CD4-positive, CD25-positive, alpha-beta regulatory T cell (primary cell): ENCODE measurements at regions not wholly inside any gene's neighbourhood (a gene's known extent, or its start where the extent isn't known, plus 50 kb on each side); places are given as distances from the start of the nearest gene placed in this dataset.

Experiments
- ATAC-seq, 2 donors: fragments of 150-1000 bp; cut with Tn5 transposase; one replicate each; pipeline ENCODE4 v1.10.0; 2021; ENCODE audit warnings: low read depth in 2 of 2, moderate number of reproducible peaks in 2 of 2, moderate library complexity in 1 of 2
- DNase-seq, 3 donors: peaks; one replicate each; pipeline versions ENCODE4 v3.0.0 to v3.0.0-alpha.2; 2012 to 2022; ENCODE audit warnings: mixed read lengths in 1 of 3
- H3K27ac ChIP-seq: one replicate; pipeline ENCODE4 v1.7.0; 2013; ENCODE audit warnings: mild to moderate bottlenecking, low read length; ENCODE audit not compliant: insufficient read depth, poor library complexity, severe bottlenecking
- H3K27me3 ChIP-seq: one replicate; pipeline ENCODE4 v1.7.0; 2013; ENCODE audit warnings: low read length; ENCODE audit not compliant: control insufficient read depth, insufficient read depth
- H3K36me3 ChIP-seq: one replicate; pipeline ENCODE4 v1.7.0; 2013; ENCODE audit warnings: mild to moderate bottlenecking, low read length, moderate library complexity; ENCODE audit not compliant: control insufficient read depth, insufficient read depth
- H3K4me1 ChIP-seq: 2 replicates; pipeline ENCODE4 v1.7.0; 2013; ENCODE audit warnings: mild to moderate bottlenecking, low read length; ENCODE audit not compliant: insufficient read depth, control insufficient read depth, poor library complexity, severe bottlenecking
- H3K4me3 ChIP-seq: one replicate; pipeline ENCODE4 v1.7.0; 2013; ENCODE audit warnings: low read depth, mild to moderate bottlenecking, low read length, moderate library complexity
- H3K9me3 ChIP-seq, 2 experiments: 1 replicate in 1 of 2; 2 replicates in 1 of 2; pipeline ENCODE4 v1.7.0; 2013; ENCODE audit warnings: low read length in 2 of 2, mild to moderate bottlenecking in 1 of 2, moderate library complexity in 1 of 2; ENCODE audit not compliant: control insufficient read depth in 2 of 2
- H3K27ac Mint-ChIP-seq, 3 donors: one replicate each; pipeline ENCODE4 v1.8.0; 2020 to 2022; ENCODE audit warnings: mild to moderate bottlenecking in 3 of 3, mixed read lengths in 3 of 3, moderate library complexity in 2 of 3
- H3K27me3 Mint-ChIP-seq: one replicate; pipeline ENCODE4 v1.8.0; 2022; ENCODE audit warnings: mild to moderate bottlenecking, mixed read lengths
- H3K36me3 Mint-ChIP-seq: one replicate; pipeline ENCODE4 v1.8.0; 2020; ENCODE audit warnings: mixed read lengths
- H3K4me1 Mint-ChIP-seq, 4 donors: one replicate each; pipeline ENCODE4 v1.8.0; 2020 to 2022; ENCODE audit warnings: mixed read lengths in 4 of 4, mild to moderate bottlenecking in 1 of 4
- H3K4me3 Mint-ChIP-seq, 4 donors: one replicate each; pipeline ENCODE4 v1.8.0; 2020 to 2022; ENCODE audit warnings: mild to moderate bottlenecking in 4 of 4, mixed read lengths in 4 of 4, moderate library complexity in 3 of 4
- H3K9me3 Mint-ChIP-seq, 7 donors: one replicate each; pipeline ENCODE4 v1.8.0; 2020 to 2022; ENCODE audit warnings: mixed read lengths in 7 of 7, mild to moderate bottlenecking in 3 of 7, moderate library complexity in 2 of 7

DNA sequence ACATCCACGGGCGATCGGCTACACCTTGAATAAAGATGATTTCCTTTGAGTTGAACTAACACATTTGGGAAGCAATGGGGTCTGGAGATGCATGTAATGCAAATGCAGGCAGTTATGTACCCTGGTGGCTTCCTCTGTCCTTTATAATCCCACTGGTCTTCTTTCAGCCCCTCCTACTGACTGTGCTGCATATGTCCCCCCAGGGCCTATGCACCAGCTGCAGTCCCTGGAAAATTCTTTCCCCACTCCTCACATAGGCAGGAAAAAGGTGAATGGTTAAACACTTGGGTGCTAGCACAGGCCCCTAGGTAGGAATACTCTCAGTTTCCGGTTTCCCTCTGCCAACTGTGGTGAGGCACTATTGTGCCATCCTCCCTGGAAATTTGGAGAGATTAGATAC, 294.8 kb upstream of the SOX5 start:
- Mint-ChIP-seq H3K4me1 (no peaks in the 10 kb centered on the region), H3K9me3 (peaks cover 0 to 5% (median 2%) of the 10 kb centered on the region in 7 donors), H3K27ac (no peak overlapping the region), H3K4me3 (no peak overlapping the region), H3K36me3 (no peaks in the 10 kb centered on the region), H3K27me3 (no peaks in the 10 kb centered on the region)
- DNase-seq (no peak), ATAC-seq (no peak)
- Histone ChIP-seq H3K4me1 (no peaks in the 10 kb centered on the region), H3K4me3 (no peak overlapping the region), H3K9me3 (no peaks in the 10 kb centered on the region), H3K36me3 (no peaks in the 10 kb centered on the region), H3K27ac (no peak overlapping the region), H3K27me3 (no peaks in the 10 kb centered on the region)

GRCh38 chr12:24240707-24241106, 291.2 kb upstream of the SOX5 start:
- no peak overlapping the region for H3K27ac Mint-ChIP-seq
- no peaks in the 10 kb centered on the region for H3K36me3 Mint-ChIP-seq
- H3K9me3 ChIP-seq, result no peaks in the 10 kb centered on the region
- no peak overlapping the region for H3K4me3 Mint-ChIP-seq
- no peaks in the 10 kb centered on the region for H3K27me3 Mint-ChIP-seq
- H3K36me3 ChIP-seq, result no peaks in the 10 kb centered on the region
- no peak for DNase-seq
- H3K4me3 ChIP-seq, result no peak overlapping the region
- H3K27me3 ChIP-seq, result no peaks in the 10 kb centered on the region
- ATAC-seq, result no peak
- H3K27ac ChIP-seq, result no peak overlapping the region
- H3K4me1 ChIP-seq, result no peaks in the 10 kb centered on the region
- no peaks in the 10 kb centered on the region for H3K4me1 Mint-ChIP-seq
- H3K9me3 Mint-ChIP-seq, result peaks cover 0 to 8% (median 0%) of the 10 kb centered on the region in 7 donors

GRCh38 chr12:24233519-24234246, 284.2 kb upstream of the SOX5 start:
- H3K36me3 Mint-ChIP-seq, result no peaks in the 10 kb centered on the region
- H3K9me3 Mint-ChIP-seq, result peaks cover 0 to 24% (median 3%) of the 10 kb centered on the region in 7 donors
- H3K27me3 Mint-ChIP-seq, result no peaks in the 10 kb centered on the region
- no peak for DNase-seq
- no peak for ATAC-seq
- H3K4me1 Mint-ChIP-seq, result no peaks in the 10 kb centered on the region
- Histone ChIP-seq H3K27ac (no peak overlapping the region), H3K4me3 (no peak overlapping the region), H3K27me3 (no peaks in the 10 kb centered on the region), H3K9me3 (no peaks in the 10 kb centered on the region), H3K4me1 (no peaks in the 10 kb centered on the region), H3K36me3 (no peaks in the 10 kb centered on the region)
- no peak overlapping the region for H3K27ac Mint-ChIP-seq
- H3K4me3 Mint-ChIP-seq, result no peak overlapping the region

- no peak for ATAC-seq
- H3K9me3 Mint-ChIP-seq, result peaks cover 0 to 22% (median 5%) of the 10 kb centered on the region in 7 donors
- no peaks in the 10 kb centered on the region for H3K27me3 ChIP-seq
- H3K4me3 ChIP-seq, result no peak overlapping the region
- H3K36me3 Mint-ChIP-seq, result no peaks in the 10 kb centered on the region
- no peaks in the 10 kb centered on the region for H3K36me3 ChIP-seq
- no peak overlapping the region for H3K4me3 Mint-ChIP-seq
- no peaks in the 10 kb centered on the region for H3K9me3 ChIP-seq
- no peaks in the 10 kb centered on the region for H3K4me1 ChIP-seq
- no peak overlapping the region for H3K27ac Mint-ChIP-seq
- H3K27ac ChIP-seq, result no peak overlapping the region
- H3K27me3 Mint-ChIP-seq, result no peaks in the 10 kb centered on the region
- no peak for DNase-seq
- no peaks in the 10 kb centered on the region for H3K4me1 Mint-ChIP-seq
These were observed 283.1 kb upstream of the SOX5 start for GRCh38 chr12:24232531-24232930.

- H3K36me3 Mint-ChIP-seq, result no peaks in the 10 kb centered on the region
- H3K27ac Mint-ChIP-seq, result no peak overlapping the region
- Histone ChIP-seq H3K27ac (no peak overlapping the region), H3K27me3 (no peaks in the 10 kb centered on the region), H3K36me3 (no peaks in the 10 kb centered on the region), H3K4me1 (no peaks in the 10 kb centered on the region), H3K4me3 (no peak overlapping the region), H3K9me3 (no peaks in the 10 kb centered on the region)
- H3K4me1 Mint-ChIP-seq, result no peaks in the 10 kb centered on the region
- DNase-seq, result no peak
- ATAC-seq, result no peak
- peaks cover 0 to 27% (median 5%) of the 10 kb centered on the region in 7 donors for H3K9me3 Mint-ChIP-seq
- no peak overlapping the region for H3K4me3 Mint-ChIP-seq
- no peaks in the 10 kb centered on the region for H3K27me3 Mint-ChIP-seq
These were observed 281.8 kb upstream of the SOX5 start for GRCh38 chr12:24231298-24231697.

GRCh38 chr12:24230061-24230701, 280.7 kb upstream of the SOX5 start:
- H3K36me3 ChIP-seq, result no peaks in the 10 kb centered on the region
- DNase-seq (no peak), ATAC-seq (no peak)
- H3K4me3 Mint-ChIP-seq, result no peak overlapping the region
- no peaks in the 10 kb centered on the region for H3K36me3 Mint-ChIP-seq
- H3K27ac Mint-ChIP-seq, result no peak overlapping the region
- no peak overlapping the region for H3K4me3 ChIP-seq
- peaks cover 0 to 27% (median 5%) of the 10 kb centered on the region in 7 donors for H3K9me3 Mint-ChIP-seq
- no peaks in the 10 kb centered on the region for H3K9me3 ChIP-seq
- no peaks in the 10 kb centered on the region for H3K4me1 ChIP-seq
- no peaks in the 10 kb centered on the region for H3K4me1 Mint-ChIP-seq
- H3K27me3 ChIP-seq, result no peaks in the 10 kb centered on the region
- no peak overlapping the region for H3K27ac ChIP-seq
- H3K27me3 Mint-ChIP-seq, result no peaks in the 10 kb centered on the region

GRCh38 chr12:24229031-24229700, 279.7 kb upstream of the SOX5 start:
- Histone ChIP-seq H3K36me3 (no peaks in the 10 kb centered on the region), H3K27ac (no peak overlapping the region), H3K4me1 (no peaks in the 10 kb centered on the region), H3K4me3 (no peak overlapping the region), H3K9me3 (no peaks in the 10 kb centered on the region), H3K27me3 (no peaks in the 10 kb centered on the region)
- DNase-seq (no peak), ATAC-seq (no peak)
- no peaks in the 10 kb centered on the region for H3K36me3 Mint-ChIP-seq
- H3K27ac Mint-ChIP-seq, result no peak overlapping the region
- H3K4me1 Mint-ChIP-seq, result no peaks in the 10 kb centered on the region
- peaks cover 0 to 27% (median 5%) of the 10 kb centered on the region in 7 donors for H3K9me3 Mint-ChIP-seq
- H3K27me3 Mint-ChIP-seq, result no peaks in the 10 kb centered on the region
- H3K4me3 Mint-ChIP-seq, result no peak overlapping the region
